PFSK-1 (cell line): ENCODE measurements at regions not wholly inside any gene's neighbourhood (a gene's known extent, or its start where the extent isn't known, plus 50 kb on each side); places are given as distances from the start of the nearest gene placed in this dataset.

Experiments used
- FOXP2 ChIP-seq: optimal IDR thresholded peaks from 2 replicates; pipeline ENCODE3; 2011; ENCODE audit warnings: borderline replicate concordance, control low read depth, inconsistent platforms; ENCODE audit not compliant: insufficient read depth; ENCODE audit errors: extremely low read length, extremely low read depth
- POLR2AphosphoS5 ChIP-seq: IDR thresholded peaks from 2 replicates; pipeline ENCODE4 v1.6.1; 2012; ENCODE audit warnings: low read depth, mild to moderate bottlenecking, control low read depth, low read length, moderate library complexity
- SIN3A ChIP-seq: IDR thresholded peaks from 2 replicates; pipeline ENCODE4 v1.6.1; 2012; ENCODE audit warnings: mild to moderate bottlenecking, low read length, moderate library complexity, borderline replicate concordance; ENCODE audit not compliant: insufficient read depth
- TAF1 ChIP-seq: IDR thresholded peaks from 2 replicates; pipeline ENCODE4 v1.6.1; 2012; ENCODE audit warnings: low read length, control low read depth, borderline replicate concordance; ENCODE audit not compliant: insufficient read depth
- TF ChIP-seq, protein P1 (sequence below), 2 experiments: IDR thresholded peaks; 2 replicates each; pipeline versions ENCODE4 v1.6.1 to v1.8.0; 2011 to 2012; ENCODE audit warnings: low read depth in 2 of 2, low read length in 2 of 2, control low read depth in 1 of 2, inconsistent platforms in 1 of 2, mild to moderate bottlenecking in 1 of 2, moderate library complexity in 1 of 2; ENCODE audit not compliant: insufficient read depth in 1 of 2

- TF ChIP-seq SIN3A (no peak), FOXP2 (no peak), TAF1 (no peak), POLR2AphosphoS5 (no peak)
- TF ChIP-seq, protein P1, sequence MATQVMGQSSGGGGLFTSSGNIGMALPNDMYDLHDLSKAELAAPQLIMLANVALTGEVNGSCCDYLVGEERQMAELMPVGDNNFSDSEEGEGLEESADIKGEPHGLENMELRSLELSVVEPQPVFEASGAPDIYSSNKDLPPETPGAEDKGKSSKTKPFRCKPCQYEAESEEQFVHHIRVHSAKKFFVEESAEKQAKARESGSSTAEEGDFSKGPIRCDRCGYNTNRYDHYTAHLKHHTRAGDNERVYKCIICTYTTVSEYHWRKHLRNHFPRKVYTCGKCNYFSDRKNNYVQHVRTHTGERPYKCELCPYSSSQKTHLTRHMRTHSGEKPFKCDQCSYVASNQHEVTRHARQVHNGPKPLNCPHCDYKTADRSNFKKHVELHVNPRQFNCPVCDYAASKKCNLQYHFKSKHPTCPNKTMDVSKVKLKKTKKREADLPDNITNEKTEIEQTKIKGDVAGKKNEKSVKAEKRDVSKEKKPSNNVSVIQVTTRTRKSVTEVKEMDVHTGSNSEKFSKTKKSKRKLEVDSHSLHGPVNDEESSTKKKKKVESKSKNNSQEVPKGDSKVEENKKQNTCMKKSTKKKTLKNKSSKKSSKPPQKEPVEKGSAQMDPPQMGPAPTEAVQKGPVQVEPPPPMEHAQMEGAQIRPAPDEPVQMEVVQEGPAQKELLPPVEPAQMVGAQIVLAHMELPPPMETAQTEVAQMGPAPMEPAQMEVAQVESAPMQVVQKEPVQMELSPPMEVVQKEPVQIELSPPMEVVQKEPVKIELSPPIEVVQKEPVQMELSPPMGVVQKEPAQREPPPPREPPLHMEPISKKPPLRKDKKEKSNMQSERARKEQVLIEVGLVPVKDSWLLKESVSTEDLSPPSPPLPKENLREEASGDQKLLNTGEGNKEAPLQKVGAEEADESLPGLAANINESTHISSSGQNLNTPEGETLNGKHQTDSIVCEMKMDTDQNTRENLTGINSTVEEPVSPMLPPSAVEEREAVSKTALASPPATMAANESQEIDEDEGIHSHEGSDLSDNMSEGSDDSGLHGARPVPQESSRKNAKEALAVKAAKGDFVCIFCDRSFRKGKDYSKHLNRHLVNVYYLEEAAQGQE (IDR thresholded peaks at IDR 0.05; ENCODE audit: insufficient read depth in 1 of 2, low read depth in 2 of 2, low read length in 2 of 2): no peak
These were observed 999.0 kb downstream of the BRD1 start for GRCh38 chr22:48828688-48829087.

- TF ChIP-seq SIN3A: no peak
- no peak for TF ChIP-seq TAF1
- TF ChIP-seq POLR2AphosphoS5: no peak
- TF ChIP-seq, protein P1 (IDR thresholded peaks at IDR 0.05; ENCODE audit: insufficient read depth in 1 of 2, low read depth in 2 of 2, low read length in 2 of 2): no peak
These were observed 999.6 kb downstream of the BRD1 start for GRCh38 chr22:48827904-48828555.

- TF ChIP-seq FOXP2: no peak
- TF ChIP-seq POLR2AphosphoS5: no peak
- TF ChIP-seq, protein P1 (IDR thresholded peaks at IDR 0.05; ENCODE audit: insufficient read depth in 1 of 2, low read depth in 2 of 2, low read length in 2 of 2): no peak
- TF ChIP-seq TAF1: no peak
- TF ChIP-seq SIN3A: no peak
These were observed 1000.3 kb downstream of the BRD1 start for GRCh38 chr22:48827268-48827846.

GRCh38 chr22:48826546-48826945 lies 1001.1 kb downstream of the BRD1 start:
- TF ChIP-seq SIN3A (no peak), POLR2AphosphoS5 (no peak), FOXP2 (no peak), TAF1 (no peak)
- TF ChIP-seq, protein P1 (IDR thresholded peaks at IDR 0.05; ENCODE audit: insufficient read depth in 1 of 2, low read depth in 2 of 2, low read length in 2 of 2): no peak
